ENCODE measurements at regions not wholly inside any gene's neighbourhood (a gene's known extent, or its start where the extent isn't known, plus 50 kb on each side); places are given as distances from the start of the nearest gene placed in this dataset.

DNA sequence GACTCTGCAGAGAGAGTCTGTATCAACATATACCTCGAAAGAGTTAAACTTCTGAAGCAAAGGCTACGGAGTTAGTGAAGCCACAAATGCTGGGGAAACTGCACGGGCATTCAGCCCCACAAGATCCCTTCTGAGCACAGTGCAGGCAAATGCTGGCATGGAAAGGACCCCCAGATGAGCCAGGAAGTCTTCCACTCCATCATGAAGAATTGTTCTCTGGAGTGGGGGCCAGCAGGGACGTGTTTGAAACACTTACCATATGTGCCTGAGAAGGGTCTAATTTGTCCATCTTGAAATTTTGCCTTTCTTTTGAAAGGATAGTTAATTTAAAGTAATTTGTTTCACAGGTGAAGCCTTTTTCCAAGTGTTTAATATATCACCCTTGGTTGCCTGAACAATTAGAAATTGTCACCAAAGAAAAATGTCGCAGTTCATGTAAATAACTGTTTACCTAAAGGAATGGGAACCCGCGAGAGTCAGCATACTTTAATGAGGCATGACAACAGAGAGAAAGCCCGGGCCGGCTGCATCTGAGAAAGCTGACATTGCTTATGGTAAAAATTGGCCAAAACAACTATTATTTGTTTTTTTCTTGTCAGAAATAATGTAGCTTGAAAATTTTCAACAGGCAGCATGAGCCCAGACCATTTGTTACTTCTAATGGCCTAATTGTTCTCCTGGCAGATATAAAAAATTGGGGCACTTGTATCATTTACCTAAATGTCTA is 287.6 kb upstream of the MGMT start:
- TF ChIP-seq CTCF (IDR thresholded peaks at IDR 0.05; ENCODE audit: borderline replicate concordance, insufficient read depth, low read depth, low read length), result no peak
- no peak overlapping the region for H3K4me3 ChIP-seq (ENCODE audit: low read depth, low read length)

DNA sequence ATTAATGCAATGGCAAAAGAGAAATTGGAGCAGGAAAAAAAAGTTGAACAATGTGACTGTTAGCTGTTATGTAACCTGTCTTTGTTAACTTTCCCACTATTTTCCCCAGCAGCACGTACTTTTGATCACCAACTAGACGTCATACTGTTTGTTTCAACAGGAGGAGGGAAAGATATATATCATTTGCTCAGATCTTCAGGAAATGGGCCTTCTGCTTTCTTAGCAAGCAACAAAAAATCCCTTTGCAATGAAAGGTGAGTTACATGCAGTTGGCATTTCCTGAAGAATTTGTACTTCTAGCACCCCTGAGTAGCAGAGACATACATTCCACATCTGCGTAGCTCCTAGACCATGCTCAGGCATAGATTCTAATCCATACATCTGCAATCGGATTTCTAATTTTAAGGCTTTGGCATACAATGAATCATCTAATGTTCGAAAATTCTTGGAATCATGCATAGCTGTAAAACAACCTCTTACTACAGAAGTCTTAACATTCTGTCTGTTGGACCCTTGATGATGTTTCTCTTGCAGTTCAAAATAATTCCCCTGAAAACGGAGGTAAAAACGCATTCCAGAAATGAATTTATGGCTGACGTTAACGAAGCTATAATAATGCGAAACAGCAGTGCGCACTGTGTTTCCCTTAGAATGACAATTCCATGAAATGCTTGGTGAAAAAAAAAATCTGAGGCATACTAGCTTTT is 286.9 kb upstream of the MGMT start:
- no peak for TF ChIP-seq CTCF (IDR thresholded peaks at IDR 0.05; ENCODE audit: borderline replicate concordance, insufficient read depth, low read depth, low read length)
- no peak overlapping the region for H3K4me3 ChIP-seq (ENCODE audit: low read depth, low read length)

GRCh38 chr10:129184196-129184595 is 282.8 kb upstream of the MGMT start:
- H3K4me3 ChIP-seq (ENCODE audit: low read depth, low read length), result no peak overlapping the region
- no peak for TF ChIP-seq CTCF (IDR thresholded peaks at IDR 0.05; ENCODE audit: borderline replicate concordance, insufficient read depth, low read depth, low read length)

DNA sequence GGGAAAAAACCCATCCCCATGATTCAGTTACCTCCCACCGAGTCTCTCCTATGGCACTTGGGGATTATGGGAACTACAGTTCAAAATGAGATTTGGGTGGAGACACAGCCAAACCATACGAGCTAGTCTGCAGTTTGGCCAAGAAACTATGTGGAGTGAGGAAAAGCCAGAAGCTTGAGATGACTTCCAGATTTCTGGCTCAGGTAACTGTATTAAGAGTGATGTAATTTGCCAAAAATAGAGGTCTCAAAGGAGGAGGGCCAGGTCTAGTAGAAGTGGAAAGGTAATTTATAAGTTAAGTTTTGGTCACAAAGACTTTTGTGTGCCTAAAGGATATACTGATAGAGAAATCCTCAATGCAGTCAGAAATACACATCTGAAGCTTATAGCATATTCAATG is 279.7 kb upstream of the MGMT start:
- TF ChIP-seq CTCF (IDR thresholded peaks at IDR 0.05; ENCODE audit: borderline replicate concordance, insufficient read depth, low read depth, low read length), result no peak
- no peak overlapping the region for H3K4me3 ChIP-seq (ENCODE audit: low read depth, low read length)

DNA sequence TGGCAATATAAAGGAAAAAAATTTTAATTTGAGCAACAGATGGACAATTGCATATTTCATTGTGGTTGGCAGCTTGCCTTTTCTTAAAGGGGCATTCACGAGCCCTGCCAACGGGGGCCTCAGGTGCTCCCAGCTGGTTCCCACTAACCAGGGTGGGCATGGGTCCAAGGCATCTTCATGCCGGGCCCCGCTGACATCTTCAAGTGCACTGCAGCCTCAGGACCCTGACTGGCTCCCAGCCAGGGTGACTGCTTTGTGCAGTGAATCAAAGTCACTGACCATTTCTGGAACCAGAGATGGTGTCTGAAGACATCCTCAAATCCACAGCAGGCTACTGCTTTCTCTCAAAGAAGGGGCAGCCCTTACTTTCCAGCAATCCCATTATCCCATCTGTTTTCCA is 275.2 kb upstream of the MGMT start:
- H3K4me3 ChIP-seq (ENCODE audit: low read depth, low read length), result no peak overlapping the region
- TF ChIP-seq CTCF (IDR thresholded peaks at IDR 0.05; ENCODE audit: borderline replicate concordance, insufficient read depth, low read depth, low read length), result no peak

GRCh38 chr10:129192344-129193128 is 274.5 kb upstream of the MGMT start:
- no peak for TF ChIP-seq CTCF (IDR thresholded peaks at IDR 0.05; ENCODE audit: borderline replicate concordance, insufficient read depth, low read depth, low read length)
- H3K4me3 ChIP-seq (ENCODE audit: low read depth, low read length), result no peak overlapping the region
